K562 (cell line): ENCODE measurements at regions not wholly inside any gene's neighbourhood (a gene's known extent, or its start where the extent isn't known, plus 50 kb on each side); places are given as distances from the start of the nearest gene placed in this dataset.

Experiments
- ATAC-seq: fragments of 200-7000 bp; cut with Tn5 transposase; 3 replicates; pipeline ENCODE4 v1.9.1; 2020; ENCODE audit warnings: moderate library complexity
- BruUV-seq: library from RNA; stranded (reverse); fragments of 400-500 nt; replicated peaks from 2 replicates; lab custom pipeline; 2021; lab: Mats Ljungman, UMichigan
- CTCF ChIA-PET: fragments of 300-600 bp; formaldehyde crosslinking; extraction: SDS; loops from one replicate; lab custom pipeline; 2021; ENCODE audit warnings: low intra/inter-chr PET ratio; lab: Yijun Ruan, JAX
- POLR2A ChIA-PET: fragments of 300-600, 350-650 bp; sonication (Branson Sonifier 250); formaldehyde crosslinking; extraction: SDS; loops from one replicate; lab custom pipeline; 2021; ENCODE audit warnings: antibody characterized with exemption, inconsistent platforms; lab: Yijun Ruan, JAX
- DNase-seq, 4 experiments: peaks; one replicate each; pipeline versions ENCODE4 v3.0.0 to v3.0.0-alpha.2; 2011 to 2018; ENCODE audit warnings: low spot score in 3 of 4, mixed read lengths in 3 of 4; ENCODE audit errors: extremely low read depth in 1 of 4
- FAIRE-seq: peaks from 2 replicates; lab custom pipeline; 2011; peaks lifted over from hg19 to GRCh38; lab: Jason Lieb, UNC
- H2AFZ ChIP-seq: 2 replicates; pipeline ENCODE4 v1.6.0; 2011; ENCODE audit warnings: low read depth, low read length, control low read depth, inconsistent platforms
- H3K27ac ChIP-seq: fragments of 200-600 bp; 3 replicates; pipeline ENCODE4 v1.8.0; 2011; ENCODE audit warnings: low read depth, mild to moderate bottlenecking, control low read depth, inconsistent platforms, low read length, moderate library complexity, mixed read lengths; ENCODE audit errors: extremely low read depth
- H3K27me3 ChIP-seq, 2 experiments: fragments of 300-600 bp in 1 of 2; 2 replicates in 1 of 2; 3 replicates in 1 of 2; pipeline versions ENCODE4 v1.6.0 to v1.8.0; 2011; ENCODE audit warnings: inconsistent platforms in 2 of 2, low read length in 2 of 2, mild to moderate bottlenecking in 1 of 2, mixed read lengths in 1 of 2, moderate library complexity in 1 of 2; ENCODE audit not compliant: control insufficient read depth in 2 of 2, insufficient read depth in 2 of 2
- H3K36me3 ChIP-seq: fragments of 300-600 bp; 3 replicates; pipeline ENCODE4 v1.8.0; 2011; ENCODE audit warnings: mild to moderate bottlenecking, low read length, inconsistent platforms; ENCODE audit not compliant: control insufficient read depth, insufficient read depth
- H3K4me1 ChIP-seq, 2 experiments: fragments of 200-600 bp in 1 of 2; replicated peaks in 1 of 2; 2 replicates in 1 of 2; 3 replicates in 1 of 2; pipeline versions ENCODE4 v1.5.1 to v1.8.0; 2011; ENCODE audit warnings: inconsistent platforms in 2 of 2, low read length in 2 of 2, mild to moderate bottlenecking in 1 of 2, mixed read lengths in 1 of 2, moderate library complexity in 1 of 2; ENCODE audit not compliant: control insufficient read depth in 2 of 2, insufficient read depth in 2 of 2
- H3K4me2 ChIP-seq: 2 replicates; pipeline ENCODE4 v1.6.1; 2011; ENCODE audit warnings: low read length, control low read depth, inconsistent platforms, mixed read lengths; ENCODE audit not compliant: insufficient read depth
- H3K4me3 ChIP-seq: fragments of 200-600 bp; sonication (generic), shearing (Covaris generic); 2 replicates; pipeline ENCODE4 v1.5.1; 2016; ENCODE audit warnings: control low read depth, inconsistent platforms
- H3K79me2 ChIP-seq: fragments of 200-600 bp; 3 replicates; pipeline ENCODE4 v1.8.0; 2011; ENCODE audit warnings: low read length, inconsistent platforms; ENCODE audit not compliant: control insufficient read depth, insufficient read depth
- H3K9ac ChIP-seq, 2 experiments: 2 replicates each; pipeline versions ENCODE4 v1.6.0 to v1.6.1; 2011; ENCODE audit warnings: low read depth in 2 of 2, low read length in 2 of 2, control low read depth in 1 of 2, inconsistent platforms in 1 of 2, mild to moderate bottlenecking in 1 of 2, mixed read lengths in 1 of 2; ENCODE audit not compliant: insufficient read depth in 1 of 2
- H3K9me1 ChIP-seq: one replicate; pipeline ENCODE4 v1.6.0; 2011; ENCODE audit warnings: inconsistent platforms, mild to moderate bottlenecking, low read length, moderate library complexity; ENCODE audit not compliant: control insufficient read depth, insufficient read depth
- H3K9me3 ChIP-seq: replicated peaks from 2 replicates; pipeline ENCODE4 v1.5.1; 2011; ENCODE audit warnings: low read depth, low read length, inconsistent platforms; ENCODE audit not compliant: control insufficient read depth, insufficient read depth
- H4K20me1 ChIP-seq: replicated peaks from 2 replicates; pipeline ENCODE4 v1.6.1; 2011; ENCODE audit warnings: low read length, inconsistent platforms, mixed read lengths; ENCODE audit not compliant: control insufficient read depth, insufficient read depth
- ASH1L ChIP-seq: fragments of 450-650 bp; IDR thresholded peaks from 2 replicates; pipeline ENCODE4 v1.6.1; 2018; ENCODE audit warnings: borderline replicate concordance, mild to moderate bottlenecking, low read depth; ENCODE audit not compliant: partially characterized antibody
- ATF7 ChIP-seq: fragments of 450-650 bp; IDR thresholded peaks from 2 replicates; pipeline ENCODE4 v1.7.1; 2014; ENCODE audit warnings: mild to moderate bottlenecking, moderate library complexity
- CBFB ChIP-seq: sonication (generic); formaldehyde crosslinking; IDR thresholded peaks from 2 replicates; pipeline ENCODE4 v1.4.0; 2020; ENCODE audit warnings: mild to moderate bottlenecking, missing genetic modification reagents
- CCAR2 ChIP-seq: fragments of 200-400 bp; formaldehyde crosslinking; IDR thresholded peaks from 2 replicates; pipeline ENCODE4 v1.6.1; 2017; ENCODE audit warnings: mild to moderate bottlenecking, low read depth, low read length
- ELF4 ChIP-seq: fragments of 450-650 bp; formaldehyde crosslinking; IDR thresholded peaks from 2 replicates; pipeline ENCODE4 v1.4.0; 2022; ENCODE audit warnings: missing genetic modification characterization
- ELK3 ChIP-seq: fragments of 450-650 bp; formaldehyde crosslinking; IDR thresholded peaks from 2 replicates; pipeline ENCODE4 v1.4.0; 2020; ENCODE audit warnings: mild to moderate bottlenecking
- HEY1 ChIP-seq: fragments of 250-450 bp; sonication (Bioruptor Pico); IDR thresholded peaks from 2 replicates; pipeline ENCODE4 v1.5.0; 2020; ENCODE audit warnings: mild to moderate bottlenecking, moderate library complexity, borderline replicate concordance
- PURB ChIP-seq: sonication (generic); formaldehyde crosslinking; IDR thresholded peaks from 2 replicates; pipeline ENCODE4 v1.9.0; 2021; ENCODE audit warnings: low read depth, mild to moderate bottlenecking, missing genetic modification reagents
- ZNF232 ChIP-seq: sonication (generic); formaldehyde crosslinking; IDR thresholded peaks from 2 replicates; pipeline ENCODE4 v1.8.0; 2022; ENCODE audit warnings: mild to moderate bottlenecking, missing genetic modification reagents
- WGBS: fragments of 100-300 bp; shearing (Covaris generic); methylation state at CpG from one replicate; pipeline ENCODE4 v1.1.6; 2016; ENCODE audit warnings: low coverage, mixed read lengths; ENCODE audit not compliant: insufficient coverage; ENCODE audit errors: missing lambda C conversion rate; 5-methylcytosine and 5-hydroxymethylcytosine counted together
- in situ Hi-C: fragments of 300-500 bp; cut with MboI; formaldehyde crosslinking; loops from 4 replicates; pipeline ENCODE4 v1.15.0; 2018; ENCODE audit warnings: inconsistent platforms, mixed read lengths
- intact Hi-C: fragments of 100-400 bp; cut with micrococcal nuclease; formaldehyde crosslinking; loops from 2 replicates; pipeline ENCODE4 v1.14.2; 2022

- 0% methylated on average over 3 of the region's 3 CpGs for WGBS
- intact Hi-C loops, result no loop called here
- FAIRE-seq, result no peak
Observed at GRCh38 chr10:36358736-36359135, 716.6 kb upstream of the FZD8 start.

GRCh38 chr10:36354633-36355032, 712.5 kb upstream of the FZD8 start:
- WGBS, result 5% methylated on average over 2 of the region's 2 CpGs
- DNase-seq, result no peak
- FAIRE-seq, result no peak

More at GRCh38 chr10:36358736-36359135, 716.6 kb upstream of the FZD8 start:
- Histone ChIP-seq H3K4me1 (no peaks in the 10 kb centered on the region), H3K9ac (no peak overlapping the region), H3K4me3 (no peak overlapping the region), H3K9me3 (no peaks in the 10 kb centered on the region), H3K4me2 (no peak overlapping the region), H2AFZ (no peak overlapping the region), H3K9me1 (no peaks in the 10 kb centered on the region), H3K79me2 (no peaks in the 10 kb centered on the region), H3K27me3 (no peaks in the 10 kb centered on the region), H3K27ac (no peak overlapping the region), H4K20me1 (no peaks in the 10 kb centered on the region), H3K36me3 (no peaks in the 10 kb centered on the region)
- ChIA-PET CTCF (no interaction called here), POLR2A (no interaction called here)
- TF ChIP-seq PURB (no peak), ELF4 (CRISPR knock-in tag) (no peak), ZNF232 (CRISPR knock-in tag) (no peak), ATF7 (no peak), ELK3 (CRISPR knock-in tag) (no peak), HEY1 (CRISPR knock-in tag) (no peak)
- ATAC-seq (no peak), DNase-seq (no peak)
- in situ Hi-C loops, result no loop called here
- BruUV-seq, result no TSS peak

More at GRCh38 chr10:36354633-36355032, 712.5 kb upstream of the FZD8 start:
- Histone ChIP-seq H3K9ac (no peak overlapping the region), H3K9me1 (no peaks in the 10 kb centered on the region), H3K79me2 (no peaks in the 10 kb centered on the region), H3K27ac (no peak overlapping the region), H4K20me1 (no peaks in the 10 kb centered on the region), H3K27me3 (no peaks in the 10 kb centered on the region), H3K4me1 (no peaks in the 10 kb centered on the region), H3K36me3 (no peaks in the 10 kb centered on the region), H3K4me2 (no peak overlapping the region), H3K9me3 (no peaks in the 10 kb centered on the region), H2AFZ (no peak overlapping the region), H3K4me3 (no peak overlapping the region)
- ChIA-PET CTCF (no interaction called here), POLR2A (no interaction called here)
- intact Hi-C loops (no loop called here), in situ Hi-C loops (no loop called here)
- ATAC-seq, result no peak
- no TSS peak for BruUV-seq
- TF ChIP-seq ASH1L, result no peak
- no peak for TF ChIP-seq CBFB (CRISPR knock-in tag)
- no peak for TF ChIP-seq CCAR2
- no peak for TF ChIP-seq HEY1 (CRISPR knock-in tag)
